Fibroblast of gingiva (primary cell): ENCODE measurements at regions not wholly inside any gene's neighbourhood (a gene's known extent, or its start where the extent isn't known, plus 50 kb on each side); places are given as distances from the start of the nearest gene placed in this dataset.

Source experiments
- DNase-seq: peaks from one replicate; pipeline ENCODE4 v3.0.0-alpha.2; 2011; ENCODE audit warnings: low read depth

DNA sequence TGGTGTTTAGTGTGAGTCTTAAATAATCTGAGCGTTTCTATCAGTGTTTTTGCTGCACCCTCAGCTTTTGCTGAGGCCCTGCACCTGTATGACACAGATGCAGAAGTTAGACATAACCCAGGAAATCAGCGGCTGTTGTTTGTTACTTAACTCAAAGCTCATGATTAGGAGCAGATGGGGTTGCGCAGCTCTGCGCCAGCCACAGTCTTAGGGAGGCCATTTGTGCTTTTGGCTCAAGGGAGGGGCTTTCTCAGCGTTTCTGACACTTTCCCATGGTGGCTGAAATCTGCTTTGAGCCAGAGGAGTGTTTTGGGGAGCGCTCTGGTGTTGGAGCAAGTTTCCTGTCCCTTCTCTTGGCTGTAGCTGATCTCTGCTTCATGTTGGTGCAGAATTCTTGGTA is 433.8 kb downstream of the NAF1 start:
- no peak for DNase-seq

DNA sequence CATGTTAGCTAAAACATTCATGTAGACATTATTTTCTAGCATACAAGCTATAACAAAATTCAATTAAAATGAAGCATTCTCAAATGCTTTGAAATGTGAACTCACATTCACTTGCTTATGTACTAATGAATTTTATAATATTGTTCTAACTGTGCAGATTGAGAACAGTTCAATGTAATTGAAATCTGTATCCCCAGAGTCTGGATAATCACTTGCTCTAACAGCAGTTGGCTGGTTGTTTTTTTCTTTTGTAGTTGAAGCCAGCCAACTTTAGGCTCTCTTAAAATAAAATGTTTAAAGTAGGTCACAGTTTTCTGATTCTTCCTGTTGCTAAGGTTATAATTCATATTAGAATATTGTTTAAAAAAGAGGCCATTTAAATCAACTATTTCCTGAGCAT is 438.9 kb downstream of the NAF1 start:
- DNase-seq: no peak

DNA sequence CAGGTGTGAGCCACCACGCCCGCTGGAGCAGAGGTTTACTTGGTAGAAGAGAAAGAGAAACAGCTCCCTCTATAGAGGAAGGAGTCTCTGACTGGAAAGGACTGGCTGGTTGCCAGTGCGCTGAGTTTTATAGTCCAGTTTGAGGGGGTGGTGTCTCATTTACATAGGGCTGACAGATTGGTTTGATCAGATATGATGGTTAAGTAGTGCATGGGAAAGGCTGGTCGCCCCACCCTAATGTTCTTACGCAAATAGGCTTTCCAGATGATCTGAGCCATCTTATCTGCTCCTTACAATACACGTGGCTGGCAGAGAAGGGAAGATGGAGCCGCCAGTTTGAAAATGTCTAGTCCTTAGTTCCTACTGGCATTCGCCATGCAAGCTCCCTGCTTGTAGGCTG is 439.5 kb downstream of the NAF1 start:
- no peak for DNase-seq

DNA sequence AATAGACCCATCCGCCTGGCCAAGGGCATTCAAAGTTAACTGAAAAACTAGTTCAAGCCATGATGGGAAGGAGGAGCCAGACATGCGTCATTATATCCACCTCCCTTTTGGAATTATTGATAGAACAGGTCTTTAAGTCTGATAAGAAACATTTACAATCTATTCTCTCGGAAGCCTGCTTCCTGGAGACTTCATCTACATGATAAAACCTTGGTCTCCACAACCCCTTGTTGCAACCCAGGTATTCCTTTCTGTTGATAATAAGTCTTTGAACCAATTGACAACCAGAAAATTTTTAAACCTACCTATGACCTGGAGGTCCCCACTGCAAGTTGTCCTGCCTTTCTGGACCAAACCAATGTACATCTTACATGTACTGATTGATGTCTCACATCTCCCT is 451.3 kb downstream of the NAF1 start:
- no peak for DNase-seq

DNA sequence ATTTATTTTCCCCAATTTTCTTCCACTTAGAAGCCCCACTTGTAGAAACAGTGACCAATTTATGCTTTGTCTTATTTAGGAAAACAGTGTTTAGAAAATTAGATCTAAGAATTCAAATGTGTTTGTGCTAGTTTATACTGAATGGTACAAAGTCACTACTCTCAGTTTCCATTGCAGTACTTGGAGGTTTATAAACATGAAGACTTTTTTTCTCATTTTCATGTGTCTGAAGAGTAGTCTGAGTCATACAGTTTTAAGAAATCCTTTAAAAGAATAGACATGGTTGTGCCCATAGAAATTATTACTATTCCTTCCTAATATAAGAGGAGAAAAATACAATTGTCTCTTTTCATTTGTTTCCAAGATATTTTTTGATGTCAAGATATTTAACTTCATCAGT is 458.7 kb downstream of the NAF1 start:
- no peak for DNase-seq

DNA sequence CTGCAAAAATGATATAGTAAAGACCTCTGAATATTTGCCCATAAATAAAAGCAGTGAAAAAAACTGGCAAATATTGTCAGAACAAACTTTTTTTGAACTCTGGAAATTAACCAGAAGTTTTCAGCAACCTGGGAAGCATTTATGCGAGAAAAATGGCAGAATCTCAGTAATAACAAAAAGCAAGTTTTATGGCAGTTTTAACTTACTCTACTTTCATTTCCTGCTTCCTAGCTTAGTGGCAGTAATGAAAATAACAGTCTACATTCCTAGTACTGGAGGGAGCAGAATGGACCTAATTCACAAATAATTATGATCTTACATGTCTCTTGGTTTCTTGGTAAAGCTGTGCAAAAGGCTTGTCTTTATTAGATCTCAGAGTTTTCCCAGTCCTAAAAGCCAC is 460.1 kb downstream of the NAF1 start:
- no peak for DNase-seq

DNA sequence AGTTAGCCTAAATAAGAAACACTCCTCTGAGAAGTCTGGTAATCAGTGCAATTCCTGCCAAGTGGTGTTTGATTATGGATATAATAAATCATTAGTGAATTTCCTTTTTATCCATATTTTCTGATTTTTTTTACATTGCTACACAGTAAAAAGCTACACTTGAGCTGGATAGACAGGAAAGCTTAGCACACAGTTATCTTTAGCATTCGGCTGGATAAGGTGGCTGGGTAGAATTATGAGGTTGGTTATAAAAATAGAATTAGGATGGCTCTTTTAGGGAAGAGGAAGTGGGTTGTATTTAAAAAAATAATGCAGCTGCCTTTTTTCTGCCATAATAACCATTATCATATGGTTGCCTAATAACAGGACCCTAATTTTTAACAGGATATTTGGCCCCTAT is 460.6 kb downstream of the NAF1 start:
- no peak for DNase-seq

DNA sequence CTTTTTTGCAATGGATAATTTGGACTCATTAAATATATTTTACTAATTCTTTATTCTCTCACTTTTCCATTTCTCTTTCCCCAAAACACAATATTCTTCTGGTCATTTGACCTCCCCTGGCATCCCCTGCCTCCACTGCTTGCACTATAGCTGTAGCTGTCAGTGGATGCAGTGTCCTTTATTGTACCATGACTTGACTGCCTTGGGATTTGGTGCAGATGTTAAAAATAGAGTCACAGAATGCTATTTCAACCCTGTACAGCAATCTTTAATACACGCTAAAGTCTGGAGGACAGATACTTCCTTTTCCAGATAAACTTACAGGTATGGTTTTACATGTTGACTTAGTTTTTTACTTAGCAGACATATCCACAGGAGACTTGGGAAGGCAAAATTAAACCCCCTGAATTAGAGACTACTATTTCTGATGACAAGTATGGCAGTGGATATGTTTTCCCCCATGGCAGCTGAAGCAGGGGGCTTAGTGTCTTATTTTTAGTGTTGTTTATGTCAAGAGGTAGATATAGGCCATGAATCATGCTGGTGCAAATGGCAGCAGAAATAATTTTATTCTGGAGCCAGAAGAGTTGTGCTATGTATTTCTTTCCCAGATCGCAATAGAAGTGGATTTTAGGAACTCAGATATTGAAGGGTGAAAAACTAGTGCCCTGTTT is 461.4 kb downstream of the NAF1 start:
- no peak for DNase-seq

DNA sequence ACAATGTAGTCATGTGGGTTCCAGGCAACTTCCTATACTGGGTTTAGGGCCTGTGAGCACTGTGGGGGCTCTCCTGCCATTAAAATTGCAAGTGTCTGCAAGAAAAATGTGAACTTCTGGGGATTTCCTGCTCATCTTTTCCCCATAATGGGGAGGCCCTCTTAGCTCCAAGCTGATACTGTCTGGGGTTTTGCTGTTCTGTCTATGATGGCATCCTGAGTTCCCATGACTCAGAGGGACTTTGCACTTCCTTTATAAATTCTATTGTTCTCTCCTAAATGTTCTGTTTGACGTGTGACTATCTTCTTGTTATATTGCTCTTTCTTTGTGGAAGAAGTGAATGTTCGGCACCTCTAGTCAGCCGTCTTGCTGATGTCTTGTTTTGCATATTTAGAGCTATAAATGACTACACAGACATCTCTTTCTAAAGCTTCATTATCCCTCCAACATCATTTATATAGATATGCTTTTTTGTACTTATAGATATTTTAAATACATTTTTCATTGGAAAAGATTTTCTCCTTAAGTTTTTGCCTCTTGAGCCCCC is 465.8 kb downstream of the NAF1 start:
- DNase-seq: no peak

DNA sequence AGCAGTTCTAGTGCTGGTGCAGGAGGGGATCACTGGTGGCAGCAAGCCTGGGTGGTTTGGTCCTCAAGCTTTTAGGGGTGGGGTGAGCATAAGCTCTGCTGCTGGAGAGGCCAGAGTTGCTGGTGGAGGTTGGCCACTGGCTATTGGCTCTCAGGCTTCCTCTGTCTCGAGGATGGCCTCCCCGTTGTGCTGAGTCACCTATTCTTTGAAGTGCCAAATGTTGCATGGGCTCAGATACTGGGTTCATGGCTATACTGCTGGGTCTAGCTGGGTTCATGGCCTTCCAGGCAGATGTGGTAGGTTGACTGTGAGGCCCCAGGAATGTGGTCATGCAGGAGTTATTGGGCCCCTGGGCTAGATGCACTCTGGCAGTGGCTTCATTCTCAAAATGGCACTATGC is 466.3 kb downstream of the NAF1 start:
- DNase-seq: no peak

DNA sequence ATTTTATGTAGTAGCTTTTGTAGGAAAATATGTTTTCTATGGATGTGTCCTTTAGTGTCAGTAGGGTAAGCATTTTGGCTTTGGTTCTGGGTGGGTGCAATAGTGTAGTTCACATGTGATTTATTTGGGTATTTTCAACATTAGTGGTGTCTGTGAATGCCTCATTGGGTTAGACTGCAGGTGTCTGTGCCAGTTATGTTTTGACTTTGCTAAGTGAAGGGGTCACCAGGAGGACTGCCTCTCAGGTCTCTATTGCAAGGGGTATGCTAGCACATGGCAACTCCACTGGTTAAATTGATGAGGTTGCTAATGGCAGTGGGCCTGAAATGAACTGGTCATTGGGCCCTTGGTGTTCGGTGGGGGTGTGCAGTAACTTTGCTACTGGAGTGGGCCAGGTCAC is 467.1 kb downstream of the NAF1 start:
- no peak for DNase-seq

DNA sequence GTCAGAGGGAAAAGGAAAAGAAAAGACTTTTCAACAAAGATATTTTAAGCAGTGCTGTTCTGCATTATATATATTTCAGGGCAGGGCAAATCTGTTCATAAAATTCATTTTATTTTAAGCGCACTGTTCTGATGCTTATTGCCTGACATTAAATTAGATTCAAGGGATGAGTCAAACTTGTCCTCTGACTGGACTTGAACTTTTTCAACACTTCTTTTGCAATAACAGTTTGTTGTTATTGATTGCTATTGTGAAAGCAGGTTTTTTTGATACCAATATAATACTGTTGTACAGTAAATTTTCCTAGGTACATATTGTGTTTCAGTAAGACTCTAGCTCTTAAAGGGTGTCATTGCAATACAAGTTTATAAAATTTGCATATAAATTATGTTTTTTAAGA is 481.3 kb downstream of the NAF1 start:
- no peak for DNase-seq

DNA sequence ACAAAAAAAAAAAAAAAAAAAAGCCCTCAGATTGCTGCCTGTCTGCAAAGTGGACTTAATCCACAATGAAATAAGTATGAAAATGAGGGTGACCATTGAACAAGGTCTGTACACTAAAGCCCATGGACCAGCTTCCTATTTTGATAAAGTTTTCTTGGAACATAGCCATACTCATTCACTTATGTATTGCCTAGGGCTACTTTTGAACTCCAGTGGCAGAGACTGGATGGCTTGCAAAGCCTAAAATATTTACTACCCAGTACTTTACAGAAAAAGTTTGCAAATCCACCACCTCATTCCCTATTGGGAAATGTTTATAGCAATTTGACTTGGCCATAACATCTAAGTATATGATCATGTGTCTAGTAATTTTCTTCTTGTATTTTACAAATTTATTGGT is 481.7 kb downstream of the NAF1 start:
- DNase-seq: no peak

DNA sequence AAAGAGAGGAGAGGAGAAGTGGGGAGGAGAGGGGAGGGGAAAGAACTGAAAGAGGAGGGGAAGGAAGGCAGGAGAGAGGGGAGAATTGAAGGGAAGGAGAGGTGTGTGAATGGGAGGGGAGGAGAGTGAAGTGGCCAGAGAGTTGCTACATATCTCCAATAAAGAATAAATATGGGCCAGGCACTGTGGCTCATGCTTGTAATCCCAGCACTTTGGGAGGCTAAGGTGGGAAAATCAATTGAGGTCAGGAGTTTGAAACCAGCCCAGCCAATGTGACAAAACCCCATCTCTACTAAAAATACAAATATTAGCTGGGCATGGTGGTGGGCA is 482.4 kb downstream of the NAF1 start:
- DNase-seq: no peak

DNA sequence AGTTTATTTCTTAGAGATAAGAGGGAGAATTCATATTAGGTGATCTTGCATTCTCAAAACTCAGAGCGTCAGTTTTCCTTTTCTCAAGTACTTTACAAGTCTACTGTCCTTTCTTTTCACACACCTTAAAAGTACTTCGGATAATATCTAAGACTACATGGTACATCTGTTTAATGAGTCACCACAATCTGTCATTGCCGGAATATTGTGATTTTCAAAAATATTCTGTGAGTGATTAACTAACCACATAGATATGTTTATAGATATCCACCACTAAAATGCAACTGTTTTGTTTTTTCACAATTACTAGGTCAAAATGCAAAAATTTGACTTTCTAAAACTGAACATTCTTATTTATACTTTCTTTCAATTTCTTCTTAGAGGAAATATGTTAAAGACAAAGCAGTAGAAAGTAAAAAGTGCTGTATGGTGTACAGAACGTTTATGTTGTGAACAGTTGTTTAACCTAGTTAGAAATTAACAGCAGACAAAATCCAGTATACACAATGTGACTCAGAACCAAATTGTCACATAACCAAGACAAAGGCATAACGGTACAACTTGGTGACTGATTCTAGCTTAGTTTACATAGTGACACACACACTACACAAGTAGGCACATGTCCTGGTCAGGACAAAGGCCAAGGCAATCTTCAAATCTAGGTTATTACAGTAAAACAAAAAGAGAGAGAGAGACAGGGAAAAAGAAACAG is 482.9 kb downstream of the NAF1 start:
- DNase-seq: no peak

DNA sequence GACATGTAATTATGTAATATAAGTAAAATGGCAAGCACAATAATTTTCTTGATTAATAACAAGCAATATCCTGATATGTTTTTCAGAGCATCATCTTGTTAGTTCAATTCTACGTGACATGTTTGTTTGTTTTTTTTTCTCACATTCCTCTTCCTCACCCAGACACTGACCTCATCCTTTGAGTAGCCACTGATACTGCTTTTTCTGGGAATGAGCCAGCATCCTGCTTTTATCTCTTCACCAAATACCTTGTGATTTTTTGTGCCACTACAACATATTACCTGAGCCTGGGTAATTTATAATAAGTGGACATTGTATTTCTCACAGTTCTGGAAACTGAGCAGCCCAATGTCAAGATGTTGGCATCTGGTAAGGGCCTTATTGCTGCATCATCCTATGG is 484.0 kb downstream of the NAF1 start:
- DNase-seq: no peak

DNA sequence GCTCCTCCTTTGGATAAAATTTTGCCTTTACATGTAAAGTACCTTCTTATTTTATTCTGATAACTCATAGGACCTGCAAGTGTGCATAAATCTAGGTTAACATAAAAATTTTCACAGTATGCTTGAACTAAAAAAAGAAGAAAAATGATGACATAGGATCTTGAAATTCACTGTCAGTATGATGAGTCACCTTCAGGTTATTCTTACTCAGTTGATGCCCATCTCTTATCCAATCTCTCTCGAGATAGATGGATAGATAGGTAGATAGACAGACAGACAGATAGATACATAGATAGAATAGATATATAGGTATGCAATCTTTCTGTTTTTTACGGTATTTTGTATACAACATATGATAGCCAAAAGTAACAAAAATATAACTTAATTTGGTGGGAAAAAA is 485.5 kb downstream of the NAF1 start:
- no peak for DNase-seq

DNA sequence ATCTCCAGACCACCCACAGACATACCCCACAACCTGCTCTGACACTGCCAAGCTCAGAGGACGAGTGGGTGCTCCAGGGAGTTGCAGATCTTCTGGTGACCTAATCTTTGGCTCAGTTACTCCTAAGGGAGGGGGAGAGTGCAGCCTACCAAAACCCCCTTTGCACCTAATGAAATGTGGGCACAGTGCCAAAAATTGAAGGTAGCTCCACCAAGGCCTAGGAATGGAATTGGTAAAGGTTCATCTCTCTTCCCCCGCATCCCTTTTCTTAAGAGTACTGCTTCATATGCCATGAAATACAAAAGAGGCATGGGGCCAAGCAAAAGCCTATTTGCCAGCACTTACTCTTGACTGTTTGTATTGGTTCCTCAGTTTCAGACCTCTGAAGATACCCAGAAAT is 491.0 kb downstream of the NAF1 start:
- DNase-seq: no peak

DNA sequence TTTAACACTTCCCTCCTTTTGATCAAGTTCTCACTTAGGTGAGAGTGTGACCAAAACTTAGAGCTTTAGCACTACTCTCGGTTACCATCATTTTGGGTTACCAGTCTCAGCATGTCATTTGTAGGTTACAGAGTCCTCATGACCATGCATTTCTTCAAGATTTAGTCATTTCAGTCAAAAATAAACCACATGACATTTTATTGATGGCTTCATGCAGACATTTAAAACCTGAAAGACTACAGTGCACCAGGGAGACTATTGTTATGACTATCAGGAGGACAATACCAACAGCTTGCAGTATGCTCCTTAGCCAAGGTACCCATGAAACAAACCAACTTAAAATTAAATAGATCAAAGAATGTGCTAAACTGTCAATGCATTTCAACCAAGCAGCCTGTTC is 498.1 kb upstream of the FSTL5 start:
- no peak for DNase-seq

DNA sequence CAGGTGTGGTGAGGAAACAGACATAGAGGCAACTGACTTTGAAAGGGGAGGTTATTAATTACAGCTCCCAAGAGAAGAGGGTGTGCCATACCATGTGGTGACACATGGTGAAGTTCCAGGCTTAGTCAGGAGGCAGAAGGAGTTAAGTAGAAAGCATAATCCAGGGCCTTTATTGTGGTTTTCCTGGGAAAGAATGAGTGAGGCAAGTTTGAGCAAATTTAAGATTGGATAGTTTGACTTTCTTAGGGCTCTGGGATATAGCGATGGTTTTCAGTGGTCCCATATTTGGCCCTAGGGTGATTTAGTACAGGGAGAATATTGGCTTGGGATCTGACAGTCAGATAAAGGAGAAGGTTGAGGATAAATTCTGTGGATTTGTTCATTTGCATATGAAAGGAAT is 495.9 kb upstream of the FSTL5 start:
- DNase-seq: no peak

DNA sequence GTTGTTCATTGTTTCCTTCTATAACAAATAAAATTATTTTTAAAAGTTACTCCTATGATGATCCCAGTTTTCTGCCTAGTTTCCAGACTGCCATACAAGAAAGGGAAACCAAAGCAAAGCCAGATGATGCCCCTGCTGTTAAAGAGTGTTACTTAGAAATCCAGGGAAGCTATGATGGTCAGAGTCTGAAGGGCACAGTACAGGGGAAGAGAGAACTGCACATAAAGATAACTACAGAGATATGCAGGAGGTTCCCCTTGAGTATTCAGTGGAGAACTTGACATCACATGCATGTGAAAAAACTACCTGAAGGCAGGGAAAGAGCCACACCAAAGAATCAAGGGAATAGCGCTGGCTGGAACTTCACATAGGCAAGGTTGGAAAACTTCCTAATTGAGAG is 494.2 kb upstream of the FSTL5 start:
- no peak for DNase-seq

DNA sequence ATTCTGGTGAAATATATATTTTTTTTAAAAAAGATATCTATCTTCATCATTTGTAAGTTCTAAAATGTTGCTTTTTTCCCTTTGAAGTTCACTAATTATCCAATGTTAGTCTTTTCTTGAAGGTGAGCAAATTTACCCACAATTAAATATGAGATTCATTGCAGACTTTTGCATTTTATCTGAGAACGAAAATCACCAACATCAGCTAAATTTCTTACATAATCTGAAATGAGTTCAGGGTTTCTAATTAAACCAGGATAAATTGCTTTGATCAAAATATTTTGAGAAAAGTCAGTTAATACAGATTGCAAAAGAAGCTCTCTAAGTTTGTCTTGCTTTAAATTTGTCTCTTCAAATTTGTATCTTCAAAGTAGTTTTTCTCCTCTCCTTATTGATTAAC is 486.4 kb upstream of the FSTL5 start:
- DNase-seq: no peak

DNA sequence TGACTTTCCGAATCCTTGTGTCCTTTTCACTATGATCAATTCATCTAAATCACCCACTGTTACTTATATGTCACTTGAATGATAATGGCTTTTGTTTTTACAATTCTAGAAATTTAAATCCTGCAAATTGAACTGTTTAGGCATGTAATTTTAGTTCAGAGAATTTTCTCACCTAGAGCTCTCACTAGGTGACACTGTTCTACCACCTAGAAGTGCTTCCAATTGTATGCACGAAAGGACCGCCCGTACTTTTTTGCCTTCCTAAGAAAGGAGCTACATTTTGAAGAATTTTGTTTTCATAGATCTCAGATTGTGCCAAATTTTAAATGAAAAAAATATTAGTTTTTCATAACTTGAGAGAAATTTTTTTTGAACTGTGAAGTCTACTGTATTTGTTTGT is 481.6 kb upstream of the FSTL5 start:
- DNase-seq: no peak

DNA sequence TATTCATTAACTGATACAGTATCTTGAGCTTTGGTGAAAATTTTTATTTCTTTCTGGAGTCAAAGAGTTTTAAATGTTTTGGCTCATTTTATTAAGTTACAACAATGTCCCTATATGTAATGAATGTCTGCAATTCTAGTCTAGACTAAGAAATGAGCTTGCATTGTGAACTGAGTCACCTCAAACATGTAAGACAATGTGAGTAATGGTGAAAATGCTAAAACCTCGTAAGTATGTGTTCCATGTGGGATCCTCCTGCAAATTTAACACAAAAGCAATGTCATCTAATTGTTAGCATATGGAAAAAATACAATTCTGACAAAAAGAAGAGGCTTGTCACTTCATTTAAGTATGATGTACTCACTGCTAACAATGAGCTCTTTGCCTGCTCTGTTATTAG is 480.5 kb upstream of the FSTL5 start:
- DNase-seq: peak; percentile 2
